ENCODE measurements at regions not wholly inside any gene's neighbourhood (a gene's known extent, or its start where the extent isn't known, plus 50 kb on each side); places are given as distances from the start of the nearest gene placed in this dataset.
"Not testable (repeated sequence)": the region's sequence is repeated elsewhere in the genome, so short reads cannot be mapped to it uniquely, and the experiment has no call there.

DNA sequence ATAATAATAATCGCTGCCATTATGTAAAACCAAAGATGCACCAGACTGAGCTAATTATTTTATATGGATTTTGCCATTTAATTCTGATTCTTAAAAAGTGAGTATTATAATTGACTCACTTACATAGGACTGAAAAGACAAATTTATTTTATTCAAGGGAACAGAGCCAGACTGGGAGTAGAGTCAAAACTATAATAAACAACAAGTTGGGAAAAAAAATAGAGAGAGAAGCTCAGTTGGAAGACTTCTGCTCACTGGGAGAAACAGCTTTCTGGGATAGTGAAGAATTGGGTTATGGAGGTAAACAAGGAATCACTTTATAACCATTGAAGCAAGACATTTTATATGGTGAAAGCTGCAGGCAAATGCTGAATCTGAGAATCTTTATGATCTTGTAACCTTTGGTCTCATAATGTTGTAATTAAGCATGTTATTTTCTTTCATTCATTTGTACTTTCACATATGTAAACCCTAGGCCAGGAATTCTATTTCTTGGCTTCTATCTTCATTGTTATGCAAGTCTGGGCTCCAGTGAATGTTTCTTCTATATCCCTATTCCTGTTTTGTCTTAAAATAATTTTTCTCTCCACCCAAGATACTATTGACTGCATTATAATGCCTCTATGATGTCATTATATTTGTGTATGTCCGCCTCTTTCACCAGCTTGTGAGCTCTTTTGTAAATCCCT, 725.3 kb upstream of the CCDC179 start:
- ATAC-seq (no peak), DNase-seq (ENCODE audit: low spot score in 2 of 2) (no peak)
- Mint-ChIP-seq H3K36me3 (no peaks in the 10 kb centered on the region), H3K27ac (no peak overlapping the region), H3K9me3 (peaks cover 10% of the 10 kb centered on the region), H3K4me1 (no peaks in the 10 kb centered on the region), H3K4me3 (no peak overlapping the region)

DNA sequence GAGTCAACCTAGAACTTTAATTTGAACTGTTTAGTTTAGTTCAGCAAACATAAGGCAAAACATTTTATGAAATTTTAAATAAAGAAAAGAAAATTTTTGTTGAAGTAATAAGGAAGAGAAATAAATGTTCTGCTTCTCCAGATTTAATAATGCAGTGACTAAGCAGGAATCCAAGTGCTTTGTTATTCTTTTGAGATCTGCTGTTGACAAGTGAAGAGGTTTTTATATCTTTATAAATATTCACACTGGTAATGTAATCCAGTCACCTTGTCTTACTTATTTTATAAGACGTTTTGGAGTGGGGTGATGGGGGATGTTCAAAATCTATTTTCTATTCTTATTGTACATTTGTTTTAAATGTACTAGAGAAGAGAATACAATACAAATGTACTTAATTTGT, 725.9 kb upstream of the CCDC179 start:
- no peak overlapping the region for H3K27ac Mint-ChIP-seq
- peaks cover 10% of the 10 kb centered on the region for H3K9me3 Mint-ChIP-seq
- H3K4me1 Mint-ChIP-seq = no peaks in the 10 kb centered on the region
- H3K4me3 Mint-ChIP-seq = no peak overlapping the region
- ATAC-seq = no peak
- H3K36me3 Mint-ChIP-seq = no peaks in the 10 kb centered on the region
- DNase-seq (ENCODE audit: low spot score in 2 of 2) = no peak

GRCh38 chr11:23590596-23591308, 730.5 kb upstream of the CCDC179 start:
- Mint-ChIP-seq H3K36me3 (no peaks in the 10 kb centered on the region), H3K9me3 (peaks cover 21% of the 10 kb centered on the region), H3K27ac (no peak overlapping the region), H3K4me3 (no peak overlapping the region), H3K4me1 (no peaks in the 10 kb centered on the region)
- ATAC-seq (no peak), DNase-seq (ENCODE audit: low spot score in 2 of 2) (no peak)

GRCh38 chr11:23594755-23595154, 734.5 kb upstream of the CCDC179 start:
- H3K27ac Mint-ChIP-seq = no peak overlapping the region
- no peaks in the 10 kb centered on the region for H3K36me3 Mint-ChIP-seq
- no peak overlapping the region for H3K4me3 Mint-ChIP-seq
- ATAC-seq = no peak
- DNase-seq (ENCODE audit: low spot score in 2 of 2) = no peak
- H3K4me1 Mint-ChIP-seq = no peaks in the 10 kb centered on the region
- H3K9me3 Mint-ChIP-seq = peaks cover 19% of the 10 kb centered on the region

- no peak overlapping the region for H3K4me3 Mint-ChIP-seq
- no peak for DNase-seq (ENCODE audit: low spot score in 2 of 2)
- no peak for ATAC-seq
Observed at GRCh38 chr11:23604966-23605365, 744.7 kb upstream of the CCDC179 start.

GRCh38 chr11:23606191-23606590, 745.9 kb upstream of the CCDC179 start:
- DNase-seq (ENCODE audit: low spot score in 2 of 2) (no peak), ATAC-seq (no peak)
- Mint-ChIP-seq H3K9me3 (peaks cover 2% of the 10 kb centered on the region), H3K36me3 (no peaks in the 10 kb centered on the region), H3K27ac (no peak overlapping the region), H3K4me1 (no peaks in the 10 kb centered on the region), H3K4me3 (no peak overlapping the region)

More at GRCh38 chr11:23604966-23605365, 744.7 kb upstream of the CCDC179 start:
- no peaks in the 10 kb centered on the region for H3K4me1 Mint-ChIP-seq
- H3K9me3 Mint-ChIP-seq = peaks cover 6% of the 10 kb centered on the region
- H3K27ac Mint-ChIP-seq = no peak overlapping the region
- no peaks in the 10 kb centered on the region for H3K36me3 Mint-ChIP-seq

- H3K9me3 Mint-ChIP-seq = peaks cover 14% of the 10 kb centered on the region
- H3K27ac Mint-ChIP-seq = no peak overlapping the region
- no peak for DNase-seq (ENCODE audit: low spot score in 2 of 2)
- H3K36me3 Mint-ChIP-seq = no peaks in the 10 kb centered on the region
- no peaks in the 10 kb centered on the region for H3K4me1 Mint-ChIP-seq
- no peak for ATAC-seq
- no peak overlapping the region for H3K4me3 Mint-ChIP-seq
Observed at GRCh38 chr11:23611726-23612125, 751.5 kb upstream of the CCDC179 start.

GRCh38 chr11:23620617-23621016, 760.3 kb upstream of the CCDC179 start:
- H3K36me3 Mint-ChIP-seq = no peaks in the 10 kb centered on the region
- H3K4me3 Mint-ChIP-seq = no peak overlapping the region
- H3K27ac Mint-ChIP-seq = no peak overlapping the region
- H3K9me3 Mint-ChIP-seq = peaks cover 18% of the 10 kb centered on the region
- no peaks in the 10 kb centered on the region for H3K4me1 Mint-ChIP-seq
- no peak for ATAC-seq
- no peak for DNase-seq (ENCODE audit: low spot score in 2 of 2)

DNA sequence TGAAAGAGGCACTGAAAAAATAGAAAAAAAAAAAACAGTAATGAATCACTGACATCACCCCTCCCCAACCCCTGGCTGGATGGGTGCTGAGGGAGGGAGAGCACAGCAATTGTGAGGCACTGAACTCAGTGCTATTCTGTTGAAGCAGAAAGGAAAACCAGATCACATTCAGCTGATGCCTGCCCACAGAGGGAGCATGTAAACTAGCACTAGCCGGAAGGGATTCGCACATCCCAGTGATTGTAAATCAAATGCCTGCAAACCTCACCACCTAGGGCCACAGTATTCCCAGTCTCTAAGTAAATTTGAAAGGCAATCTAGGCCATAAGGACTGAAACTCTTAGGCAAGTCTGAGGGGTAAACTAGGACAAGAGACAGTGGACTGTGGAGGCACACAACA, 772.0 kb upstream of the CCDC179 start:
- DNase-seq (ENCODE audit: low spot score in 2 of 2) = no peak
- Mint-ChIP-seq H3K36me3 (no peaks in the 10 kb centered on the region), H3K27ac (no peak overlapping the region), H3K4me1 (no peaks in the 10 kb centered on the region), H3K9me3 (peaks cover 14% of the 10 kb centered on the region), H3K4me3 (no peak overlapping the region)
- no peak for ATAC-seq

- H3K4me3 Mint-ChIP-seq = no peak overlapping the region
- peaks cover 9% of the 10 kb centered on the region for H3K9me3 Mint-ChIP-seq
- DNase-seq (ENCODE audit: low spot score in 2 of 2) (no peak), ATAC-seq (no peak)
- no peak overlapping the region for H3K27ac Mint-ChIP-seq
- H3K4me1 Mint-ChIP-seq = no peaks in the 10 kb centered on the region
- no peaks in the 10 kb centered on the region for H3K36me3 Mint-ChIP-seq
Observed at GRCh38 chr11:23644443-23644842, 784.2 kb upstream of the CCDC179 start.

DNA sequence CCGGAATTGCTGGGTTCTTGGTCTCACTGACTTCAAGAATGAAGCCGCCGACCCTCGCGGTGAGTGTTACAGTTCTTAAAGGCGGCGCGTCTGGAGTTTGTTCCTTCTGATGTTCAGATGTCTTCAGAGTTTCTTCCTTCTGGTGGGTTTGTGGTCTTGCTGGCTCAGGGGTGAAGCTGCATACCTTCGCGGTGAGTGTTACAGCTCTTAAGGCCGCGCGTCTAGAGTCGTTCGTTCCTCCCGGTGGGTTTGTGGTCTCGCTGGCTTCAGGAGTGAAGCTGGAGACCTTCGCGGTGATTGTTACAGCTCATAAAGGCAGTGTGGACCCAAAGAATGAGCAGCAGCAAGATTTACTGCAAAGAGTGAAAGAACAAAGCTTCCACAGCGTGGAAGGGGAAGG, 792.1 kb upstream of the CCDC179 start:
- H3K9me3 Mint-ChIP-seq = peaks cover 14% of the 10 kb centered on the region
- not testable (repeated sequence) for H3K36me3 Mint-ChIP-seq; ATAC-seq; H3K4me3 Mint-ChIP-seq; H3K27ac Mint-ChIP-seq; H3K4me1 Mint-ChIP-seq; DNase-seq (ENCODE audit: low spot score in 2 of 2)

DNA sequence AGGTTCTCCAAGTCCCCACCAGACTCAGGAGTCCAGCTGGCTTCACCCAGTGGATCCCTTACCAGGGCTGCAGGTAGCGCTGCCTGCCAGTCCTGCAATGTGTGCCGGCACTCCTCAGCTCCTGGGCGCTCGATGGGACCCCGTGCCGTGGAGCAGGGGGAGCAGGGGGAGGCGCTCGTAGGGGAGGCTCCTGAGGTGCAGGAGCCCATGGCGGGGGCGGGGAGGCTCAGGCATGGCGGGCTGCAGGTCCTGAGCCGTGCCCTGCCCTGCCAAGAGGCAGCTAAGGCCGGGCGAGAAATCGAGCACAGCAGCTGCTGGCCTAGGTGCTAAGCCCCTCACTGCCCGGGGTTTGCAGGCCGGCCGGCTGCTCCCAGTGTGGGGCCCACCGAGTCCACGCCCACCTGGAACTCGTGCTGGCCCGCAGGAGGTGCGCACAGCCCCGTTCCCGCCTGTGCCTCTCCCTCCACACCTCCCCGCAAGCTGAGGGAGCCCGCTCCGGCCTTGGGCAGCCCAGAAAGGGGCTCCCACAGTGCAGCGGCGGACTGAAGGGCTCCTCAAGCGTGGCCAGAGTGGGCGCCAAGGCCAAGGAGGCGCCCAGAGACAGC, 792.9 kb upstream of the CCDC179 start:
- Mint-ChIP-seq H3K4me3 (no peak overlapping the region), H3K4me1 (no peaks in the 10 kb centered on the region), H3K36me3 (no peaks in the 10 kb centered on the region), H3K27ac (no peak overlapping the region), H3K9me3 (peaks cover 14% of the 10 kb centered on the region)
- ATAC-seq = no peak
- DNase-seq (ENCODE audit: low spot score in 2 of 2) = no peak

DNA sequence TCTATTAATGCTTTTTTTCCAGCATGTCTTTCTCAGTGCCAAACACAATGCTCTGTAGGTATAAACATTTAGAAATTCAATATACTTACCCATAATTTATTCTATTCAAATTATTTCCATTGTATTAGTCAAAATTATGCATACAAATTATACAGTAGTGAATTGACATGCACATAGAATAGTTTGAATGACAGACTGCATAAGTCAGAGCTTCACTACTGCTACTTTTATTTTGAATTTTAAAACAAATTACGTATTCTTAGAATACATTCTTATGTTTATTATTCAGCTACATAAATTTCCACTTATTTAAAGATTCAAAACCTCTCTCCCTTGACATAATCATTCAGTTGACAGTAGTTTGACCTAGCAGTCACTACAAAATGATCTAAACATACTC, 808.0 kb upstream of the CCDC179 start:
- Mint-ChIP-seq H3K9me3 (peaks cover 15% of the 10 kb centered on the region), H3K27ac (no peak overlapping the region), H3K4me3 (no peak overlapping the region), H3K4me1 (no peaks in the 10 kb centered on the region), H3K36me3 (no peaks in the 10 kb centered on the region)
- no peak for ATAC-seq
- no peak for DNase-seq (ENCODE audit: low spot score in 2 of 2)

- no peak overlapping the region for H3K27ac Mint-ChIP-seq
Observed at GRCh38 chr11:23673366-23673765, 813.1 kb upstream of the CCDC179 start.

GRCh38 chr11:23674866-23675265, 814.6 kb upstream of the CCDC179 start:
- no peak for DNase-seq (ENCODE audit: low spot score in 2 of 2)
- H3K27ac Mint-ChIP-seq = no peak overlapping the region
- H3K4me3 Mint-ChIP-seq = no peak overlapping the region
- H3K9me3 Mint-ChIP-seq = peaks cover 8% of the 10 kb centered on the region
- no peak for ATAC-seq
- no peaks in the 10 kb centered on the region for H3K4me1 Mint-ChIP-seq
- no peaks in the 10 kb centered on the region for H3K36me3 Mint-ChIP-seq

More at GRCh38 chr11:23673366-23673765, 813.1 kb upstream of the CCDC179 start:
- ATAC-seq (no peak), DNase-seq (ENCODE audit: low spot score in 2 of 2) (no peak)
- Mint-ChIP-seq H3K36me3 (no peaks in the 10 kb centered on the region), H3K4me3 (no peak overlapping the region), H3K4me1 (no peaks in the 10 kb centered on the region), H3K9me3 (peaks cover 11% of the 10 kb centered on the region)

DNA sequence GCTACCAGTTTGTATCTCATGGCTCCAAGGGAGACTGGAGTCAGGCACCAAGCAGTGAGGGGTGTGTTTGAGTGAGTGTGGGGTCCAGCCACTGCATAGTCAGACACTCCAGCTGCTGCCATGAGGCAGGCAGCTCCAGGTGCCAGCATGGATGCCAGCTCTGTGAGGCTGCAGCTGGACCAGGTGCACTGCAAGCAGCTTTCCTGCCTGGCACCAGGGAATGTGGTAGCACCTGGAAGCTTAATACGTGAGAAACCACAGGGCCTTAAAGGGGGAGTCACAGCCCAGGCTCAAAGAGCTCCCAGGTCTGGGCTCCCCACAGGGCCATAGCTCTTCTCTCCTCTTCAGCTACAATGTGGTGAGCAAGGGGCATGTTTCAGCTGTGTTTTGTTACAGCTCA, 817.8 kb upstream of the LUZP2 start:
- H3K9me3 Mint-ChIP-seq = peaks cover 5% of the 10 kb centered on the region
- H3K4me3 Mint-ChIP-seq = no peak overlapping the region
- H3K27ac Mint-ChIP-seq = no peak overlapping the region
- no peak for ATAC-seq
- no peaks in the 10 kb centered on the region for H3K36me3 Mint-ChIP-seq
- DNase-seq (ENCODE audit: low spot score in 2 of 2) = no peak
- H3K4me1 Mint-ChIP-seq = no peaks in the 10 kb centered on the region
